ENCODE measurements at regions not wholly inside any gene's neighbourhood (a gene's known extent, or its start where the extent isn't known, plus 50 kb on each side); places are given as distances from the start of the nearest gene placed in this dataset.

- Histone ChIP-seq H3K9me2 (ENCODE audit: insufficient read depth) (peaks cover 8% of the 10 kb centered on the region), H3K4me1 (ENCODE audit: insufficient read depth) (peaks cover 8% of the 10 kb centered on the region; the same call in 1 of the 2 replicates), H3K36me3 (ENCODE audit: insufficient read depth) (no peaks in the 10 kb centered on the region), H3F3A (replicated peaks; ENCODE audit: low read depth) (no peaks in the 10 kb centered on the region), H4K20me1 (replicated peaks; ENCODE audit: insufficient read depth) (no peaks in the 10 kb centered on the region), H3K27me3 (ENCODE audit: insufficient read depth) (no peaks in the 10 kb centered on the region), H3K4me3 (no peak overlapping the region), H3K79me2 (replicated peaks; ENCODE audit: insufficient read depth) (no peaks in the 10 kb centered on the region), H3K4me2 (no peak overlapping the region), H2AFZ (peak overlapping the region; percentile 66), H3K27ac (ENCODE audit: low read depth) (no peak overlapping the region)
- H3K27ac Mint-ChIP-seq, result peak overlapping the region; percentile 80
- ATAC-seq (no peak), DNase-seq (ENCODE audit: low spot score) (no peak)
- H3K4me3 Mint-ChIP-seq, result no peak overlapping the region
- H3K36me3 Mint-ChIP-seq (ENCODE audit: low read depth), result no peaks in the 10 kb centered on the region
- peaks cover 14% of the 10 kb centered on the region for H3K4me1 Mint-ChIP-seq
- peaks cover 2% of the 10 kb centered on the region for H3K27me3 Mint-ChIP-seq (ENCODE audit: insufficient read depth, low read depth, poor library complexity)
- no peaks in the 10 kb centered on the region; the same call in 2 of the 3 replicates for H3K9me3 Mint-ChIP-seq
- TF ChIP-seq EZH2phosphoT487 (IDR thresholded peaks at IDR 0.05; ENCODE audit: unreplicated experiment), result no peak
- TF ChIP-seq, protein P1, sequence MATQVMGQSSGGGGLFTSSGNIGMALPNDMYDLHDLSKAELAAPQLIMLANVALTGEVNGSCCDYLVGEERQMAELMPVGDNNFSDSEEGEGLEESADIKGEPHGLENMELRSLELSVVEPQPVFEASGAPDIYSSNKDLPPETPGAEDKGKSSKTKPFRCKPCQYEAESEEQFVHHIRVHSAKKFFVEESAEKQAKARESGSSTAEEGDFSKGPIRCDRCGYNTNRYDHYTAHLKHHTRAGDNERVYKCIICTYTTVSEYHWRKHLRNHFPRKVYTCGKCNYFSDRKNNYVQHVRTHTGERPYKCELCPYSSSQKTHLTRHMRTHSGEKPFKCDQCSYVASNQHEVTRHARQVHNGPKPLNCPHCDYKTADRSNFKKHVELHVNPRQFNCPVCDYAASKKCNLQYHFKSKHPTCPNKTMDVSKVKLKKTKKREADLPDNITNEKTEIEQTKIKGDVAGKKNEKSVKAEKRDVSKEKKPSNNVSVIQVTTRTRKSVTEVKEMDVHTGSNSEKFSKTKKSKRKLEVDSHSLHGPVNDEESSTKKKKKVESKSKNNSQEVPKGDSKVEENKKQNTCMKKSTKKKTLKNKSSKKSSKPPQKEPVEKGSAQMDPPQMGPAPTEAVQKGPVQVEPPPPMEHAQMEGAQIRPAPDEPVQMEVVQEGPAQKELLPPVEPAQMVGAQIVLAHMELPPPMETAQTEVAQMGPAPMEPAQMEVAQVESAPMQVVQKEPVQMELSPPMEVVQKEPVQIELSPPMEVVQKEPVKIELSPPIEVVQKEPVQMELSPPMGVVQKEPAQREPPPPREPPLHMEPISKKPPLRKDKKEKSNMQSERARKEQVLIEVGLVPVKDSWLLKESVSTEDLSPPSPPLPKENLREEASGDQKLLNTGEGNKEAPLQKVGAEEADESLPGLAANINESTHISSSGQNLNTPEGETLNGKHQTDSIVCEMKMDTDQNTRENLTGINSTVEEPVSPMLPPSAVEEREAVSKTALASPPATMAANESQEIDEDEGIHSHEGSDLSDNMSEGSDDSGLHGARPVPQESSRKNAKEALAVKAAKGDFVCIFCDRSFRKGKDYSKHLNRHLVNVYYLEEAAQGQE (IDR thresholded peaks at IDR 0.05; ENCODE audit: unreplicated experiment), result no peak
- TF ChIP-seq STAT1 (IDR thresholded peaks at IDR 0.05; ENCODE audit: unreplicated experiment), result no peak
- TF ChIP-seq ETS1 (IDR thresholded peaks at IDR 0.05), result no peak
- TF ChIP-seq ZNF462 (CRISPR knock-in tag; IDR thresholded peaks at IDR 0.05), result no peak
- TF ChIP-seq POLR2AphosphoS5 (IDR thresholded peaks at IDR 0.05; ENCODE audit: low read depth), result no peak
- no peak for TF ChIP-seq CREB1 (CRISPR knock-in tag; IDR thresholded peaks at IDR 0.05; ENCODE audit: low read depth)
- TF ChIP-seq, protein P2, sequence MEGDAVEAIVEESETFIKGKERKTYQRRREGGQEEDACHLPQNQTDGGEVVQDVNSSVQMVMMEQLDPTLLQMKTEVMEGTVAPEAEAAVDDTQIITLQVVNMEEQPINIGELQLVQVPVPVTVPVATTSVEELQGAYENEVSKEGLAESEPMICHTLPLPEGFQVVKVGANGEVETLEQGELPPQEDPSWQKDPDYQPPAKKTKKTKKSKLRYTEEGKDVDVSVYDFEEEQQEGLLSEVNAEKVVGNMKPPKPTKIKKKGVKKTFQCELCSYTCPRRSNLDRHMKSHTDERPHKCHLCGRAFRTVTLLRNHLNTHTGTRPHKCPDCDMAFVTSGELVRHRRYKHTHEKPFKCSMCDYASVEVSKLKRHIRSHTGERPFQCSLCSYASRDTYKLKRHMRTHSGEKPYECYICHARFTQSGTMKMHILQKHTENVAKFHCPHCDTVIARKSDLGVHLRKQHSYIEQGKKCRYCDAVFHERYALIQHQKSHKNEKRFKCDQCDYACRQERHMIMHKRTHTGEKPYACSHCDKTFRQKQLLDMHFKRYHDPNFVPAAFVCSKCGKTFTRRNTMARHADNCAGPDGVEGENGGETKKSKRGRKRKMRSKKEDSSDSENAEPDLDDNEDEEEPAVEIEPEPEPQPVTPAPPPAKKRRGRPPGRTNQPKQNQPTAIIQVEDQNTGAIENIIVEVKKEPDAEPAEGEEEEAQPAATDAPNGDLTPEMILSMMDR (conservative IDR thresholded peaks at IDR 0.05; ENCODE audit: low read depth in 2 of 2), result no peak
- no peak for TF ChIP-seq EZH2 (IDR thresholded peaks at IDR 0.05; ENCODE audit: low read depth, unreplicated experiment)
- no peak for TF ChIP-seq ZNF114 (CRISPR knock-in tag; IDR thresholded peaks at IDR 0.05)
- TF ChIP-seq NANOG (IDR thresholded peaks at IDR 0.05; ENCODE audit: borderline replicate concordance), result no peak
- TF ChIP-seq ZNF331 (CRISPR knock-in tag; IDR thresholded peaks at IDR 0.05; ENCODE audit: low read depth), result no peak
- TF ChIP-seq JUNB (IDR thresholded peaks at IDR 0.05; ENCODE audit: unreplicated experiment), result no peak
These were observed 469.9 kb upstream of the SMIM21 start for GRCh38 chr18:75897386-75897785.

Measured in GM23338 (cell line).